H1 (cell line): ENCODE measurements at regions not wholly inside any gene's neighbourhood (a gene's known extent, or its start where the extent isn't known, plus 50 kb on each side); places are given as distances from the start of the nearest gene placed in this dataset.

Experiments
- CTCF ChIA-PET: fragments of 300-600 bp; sonication (Branson Sonifier 250); formaldehyde crosslinking; loops from one replicate; lab custom pipeline; 2021; ENCODE audit not compliant: partially characterized antibody; lab: Charles Lee
- POLR2A ChIA-PET: fragments of 300-600 bp; sonication (Branson Sonifier 250); formaldehyde crosslinking; loops from one replicate; lab custom pipeline; 2021; ENCODE audit warnings: inconsistent platforms; ENCODE audit not compliant: partially characterized antibody; lab: Charles Lee
- DNase-seq, 2 experiments: peaks; one replicate each; pipeline versions ENCODE4 v3.0.0 to v3.0.0-alpha.2; 2010 to 2022; ENCODE audit warnings: low spot score in 2 of 2, low read depth in 1 of 2, mixed read lengths in 1 of 2
- FAIRE-seq: peaks from 2 replicates; lab custom pipeline; 2011; peaks lifted over from hg19 to GRCh38; lab: Jason Lieb, UNC
- H2AFZ ChIP-seq: 2 replicates; pipeline ENCODE4 v1.8.1; 2012; ENCODE audit warnings: low read length, inconsistent platforms
- H2AK5ac ChIP-seq: 2 replicates; pipeline ENCODE4 v1.6.1; 2013; ENCODE audit warnings: low read depth, low read length
- H2BK120ac ChIP-seq: replicated peaks from 2 replicates; pipeline ENCODE3; 2013; ENCODE audit warnings: low read depth, low read length, inconsistent platforms
- H2BK12ac ChIP-seq: 2 replicates; pipeline ENCODE4 v1.6.1; 2013; ENCODE audit warnings: low read depth, low read length
- H2BK15ac ChIP-seq: 2 replicates; pipeline ENCODE4 v1.6.1; 2013; ENCODE audit warnings: low read length
- H2BK20ac ChIP-seq: 2 replicates; pipeline ENCODE4 v1.6.1; 2013; ENCODE audit warnings: low read length
- H2BK5ac ChIP-seq: 2 replicates; pipeline ENCODE4 v1.6.1; 2013; ENCODE audit warnings: low read depth, low read length
- H3K14ac ChIP-seq: 2 replicates; pipeline ENCODE4 v1.6.1; 2013; ENCODE audit warnings: inconsistent platforms; ENCODE audit not compliant: insufficient read length
- H3K18ac ChIP-seq: 2 replicates; pipeline ENCODE4 v1.6.1; 2013; ENCODE audit warnings: low read length; ENCODE audit errors: extremely low read depth
- H3K23ac ChIP-seq: 2 replicates; pipeline ENCODE4 v1.6.1; 2013; ENCODE audit warnings: inconsistent platforms; ENCODE audit not compliant: insufficient read length
- H3K23me2 ChIP-seq: 2 replicates; pipeline ENCODE4 v1.6.1; 2013; ENCODE audit warnings: low read depth, low read length
- H3K27ac ChIP-seq: 2 replicates; pipeline ENCODE4 v1.6.1; 2011; ENCODE audit warnings: low read depth, low read length, inconsistent platforms
- H3K27me3 ChIP-seq, 4 experiments: replicated peaks in 1 of 4; 1 replicate in 1 of 4; 2 replicates in 3 of 4; pipeline versions ENCODE4 v1.6.1 to v1.8.1; 2011 to 2013; ENCODE audit warnings: low read length in 3 of 4, mild to moderate bottlenecking in 3 of 4, inconsistent platforms in 2 of 4, mixed read lengths in 2 of 4, moderate library complexity in 1 of 4; ENCODE audit not compliant: control insufficient read depth in 3 of 4, insufficient read depth in 3 of 4; ENCODE audit errors: extremely low read depth in 1 of 4
- H3K36me3 ChIP-seq, 4 experiments: 2 replicates each; pipeline versions ENCODE4 v1.6.1 to v1.8.1; 2011 to 2013; ENCODE audit warnings: mild to moderate bottlenecking in 4 of 4, low read length in 3 of 4, moderate library complexity in 2 of 4, control low read depth in 1 of 4, inconsistent platforms in 1 of 4; ENCODE audit not compliant: insufficient read depth in 4 of 4, control insufficient read depth in 2 of 4
- H3K4ac ChIP-seq: replicated peaks from 2 replicates; pipeline ENCODE3; 2013; ENCODE audit warnings: low read length, low read depth, mixed read lengths, inconsistent platforms; ENCODE audit not compliant: insufficient read length
- H3K4me1 ChIP-seq, 4 experiments: replicated peaks in 1 of 4; 1 replicate in 1 of 4; 2 replicates in 3 of 4; pipeline versions ENCODE4 v1.6.1 to v1.8.1; 2011 to 2013; ENCODE audit warnings: low read length in 3 of 4, inconsistent platforms in 2 of 4, mixed read lengths in 1 of 4; ENCODE audit not compliant: insufficient read depth in 4 of 4, control insufficient read depth in 3 of 4
- H3K4me2 ChIP-seq, 2 experiments: 2 replicates each; pipeline versions ENCODE4 v1.6.1 to v1.8.1; 2011 to 2013; ENCODE audit warnings: low read depth in 2 of 2, low read length in 2 of 2, control low read depth in 1 of 2, inconsistent platforms in 1 of 2, mild to moderate bottlenecking in 1 of 2; ENCODE audit not compliant: insufficient read depth in 1 of 2
- H3K4me3 ChIP-seq, 4 experiments: fragments of 200-600, 300-600 bp in 1 of 4; sonication (generic), shearing (Covaris generic), sonication (Bioruptor Twin) in 1 of 4; 2 replicates each; pipeline versions ENCODE4 v1.5.1 to v1.8.1; 2011 to 2016; ENCODE audit warnings: low read length in 4 of 4, low read depth in 3 of 4, control low read depth in 2 of 4, inconsistent platforms in 2 of 4, mild to moderate bottlenecking in 2 of 4, mixed read lengths in 1 of 4, moderate library complexity in 1 of 4; ENCODE audit not compliant: insufficient read depth in 2 of 4; ENCODE audit errors: extremely low read depth in 1 of 4
- H3K56ac ChIP-seq: replicated peaks from 2 replicates; pipeline ENCODE3; 2013; ENCODE audit warnings: low read depth, mild to moderate bottlenecking, mixed read lengths, low read length, inconsistent platforms; ENCODE audit not compliant: insufficient read length
- H3K79me1 ChIP-seq: 2 replicates; pipeline ENCODE4 v1.6.1; 2013; ENCODE audit warnings: low read depth, low read length, control low read depth
- H3K79me2 ChIP-seq, 2 experiments: 2 replicates each; pipeline versions ENCODE4 v1.6.1 to v1.8.1; 2012 to 2013; ENCODE audit warnings: low read length in 2 of 2, mild to moderate bottlenecking in 2 of 2, inconsistent platforms in 1 of 2; ENCODE audit not compliant: insufficient read depth in 2 of 2, control insufficient read depth in 1 of 2
- H3K9ac ChIP-seq, 4 experiments: replicated peaks in 1 of 4; 1 replicate in 1 of 4; 2 replicates in 3 of 4; pipeline versions ENCODE4 v1.6.1 to v1.8.1; 2011 to 2013; ENCODE audit warnings: low read depth in 3 of 4, low read length in 3 of 4, control low read depth in 2 of 4, mild to moderate bottlenecking in 2 of 4, moderate library complexity in 2 of 4, inconsistent platforms in 1 of 4; ENCODE audit errors: extremely low read depth in 1 of 4
- H3K9me3 ChIP-seq, 2 experiments: 2 replicates each; pipeline versions ENCODE4 v1.6.1 to v1.8.1; 2012 to 2013; ENCODE audit warnings: mild to moderate bottlenecking in 2 of 2, moderate library complexity in 2 of 2, control low read depth in 1 of 2, inconsistent platforms in 1 of 2, low read depth in 1 of 2, low read length in 1 of 2, mixed read lengths in 1 of 2; ENCODE audit not compliant: insufficient read depth in 2 of 2
- H4K20me1 ChIP-seq, 2 experiments: replicated peaks in 1 of 2; 2 replicates each; pipeline versions ENCODE3 to v1.8.1; 2011 to 2013; ENCODE audit warnings: inconsistent platforms in 2 of 2, low read length in 2 of 2, mild to moderate bottlenecking in 1 of 2; ENCODE audit not compliant: insufficient read depth in 2 of 2, control insufficient read depth in 1 of 2
- H4K5ac ChIP-seq: 2 replicates; pipeline ENCODE4 v1.6.1; 2013; ENCODE audit warnings: low read length, low read depth, mixed read lengths, inconsistent platforms; ENCODE audit not compliant: insufficient read length
- H4K8ac ChIP-seq: 2 replicates; pipeline ENCODE4 v1.8.0; 2013; ENCODE audit warnings: mild to moderate bottlenecking, moderate library complexity, low read length, inconsistent platforms; ENCODE audit not compliant: insufficient read depth; ENCODE audit errors: extremely low read depth
- H4K91ac ChIP-seq: replicated peaks from 2 replicates; pipeline ENCODE3; 2013; ENCODE audit warnings: low read length, mixed read lengths, inconsistent platforms; ENCODE audit not compliant: insufficient read length
- ASH2L ChIP-seq: fragments of 200-600, 300-600 bp; sonication (generic); IDR thresholded peaks from one replicate; pipeline ENCODE4 v1.7.1; 2017; ENCODE audit warnings: low read length
- CEBPB ChIP-seq: IDR thresholded peaks from 2 replicates; pipeline ENCODE4 v1.6.1; 2012; ENCODE audit warnings: low read depth, low read length
- CHD2 ChIP-seq: IDR thresholded peaks from 2 replicates; pipeline ENCODE4 v1.6.1; 2012; ENCODE audit warnings: low read length, improper control_type of control experiment
- JUN ChIP-seq: IDR thresholded peaks from 2 replicates; pipeline ENCODE4 v1.6.1; 2011; ENCODE audit warnings: low read depth, mild to moderate bottlenecking, improper control_type of control experiment, low read length
- KDM1A ChIP-seq: fragments of 200-600, 300-600 bp; sonication (generic); IDR thresholded peaks from 2 replicates; pipeline ENCODE4 v1.7.1; 2016; ENCODE audit warnings: mild to moderate bottlenecking, low read length, borderline replicate concordance
- KDM5A ChIP-seq: fragments of 200-600 bp; IDR thresholded peaks from 2 replicates; pipeline ENCODE4 v1.7.1; 2012; ENCODE audit warnings: mild to moderate bottlenecking, low read length, inconsistent platforms, mixed read lengths
- MAFK ChIP-seq: IDR thresholded peaks from 2 replicates; pipeline ENCODE4 v1.6.1; 2012; ENCODE audit warnings: low read depth, mild to moderate bottlenecking, improper control_type of control experiment, low read length
- NANOG ChIP-seq: IDR thresholded peaks from 2 replicates; pipeline ENCODE4 v1.6.1; 2011; ENCODE audit warnings: low read length, low read depth, mild to moderate bottlenecking, inconsistent platforms; ENCODE audit not compliant: insufficient read depth, poor library complexity, severe bottlenecking
- PHF8 ChIP-seq: fragments of 200-600 bp; sonication (generic); conservative IDR thresholded peaks from 2 replicates; pipeline ENCODE4 v1.7.1; 2012; ENCODE audit warnings: low read depth, mild to moderate bottlenecking, inconsistent platforms, low read length, moderate library complexity
- RAD21 ChIP-seq, 2 experiments: IDR thresholded peaks in 1 of 2; conservative IDR thresholded peaks in 1 of 2; 2 replicates each; pipeline ENCODE4 v1.6.1; 2011; ENCODE audit warnings: low read depth in 2 of 2, low read length in 2 of 2, improper control_type of control experiment in 1 of 2, inconsistent platforms in 1 of 2, mild to moderate bottlenecking in 1 of 2, moderate library complexity in 1 of 2
- SP4 ChIP-seq: IDR thresholded peaks from 2 replicates; pipeline ENCODE4 v1.6.1; 2012; ENCODE audit warnings: low read length, inconsistent platforms
- SRF ChIP-seq: IDR thresholded peaks from 2 replicates; pipeline ENCODE4 v1.6.1; 2011; ENCODE audit warnings: mild to moderate bottlenecking, low read depth, low read length, moderate library complexity
- SUZ12 ChIP-seq: fragments of 200-600 bp; sonication (generic); IDR thresholded peaks from 2 replicates; pipeline ENCODE4 v1.6.1; 2012; ENCODE audit warnings: mild to moderate bottlenecking, inconsistent platforms, low read length, moderate library complexity, mixed read lengths
- YY1 ChIP-seq: IDR thresholded peaks from 2 replicates; pipeline ENCODE4 v1.6.1; 2011; ENCODE audit warnings: low read depth, mild to moderate bottlenecking, low read length
- WGBS, 2 experiments: shearing (Covaris generic) in 1 of 2; methylation state at CpG; one replicate each; pipeline versions ENCODE4 v1.1.6 to v1.1.7; 2013 to 2015; ENCODE audit warnings: low lambda C conversion rate in 2 of 2, mixed read lengths in 2 of 2, inconsistent platforms in 1 of 2, low coverage in 1 of 2, missing lambda C conversion rate in 1 of 2; ENCODE audit not compliant: insufficient replicate concordance in 2 of 2, insufficient coverage in 1 of 2, insufficient read length in 1 of 2; ENCODE audit errors: extremely low coverage in 1 of 2, missing lambda C conversion rate in 1 of 2; 5-methylcytosine and 5-hydroxymethylcytosine counted together
- TF ChIP-seq, protein P1 (sequence below): IDR thresholded peaks from 2 replicates; pipeline ENCODE4 v1.6.1; 2012; ENCODE audit warnings: inconsistent platforms

- no peaks in the 10 kb centered on the region for H3K4me1 ChIP-seq
- H4K20me1 ChIP-seq: no peaks in the 10 kb centered on the region
- H3K56ac ChIP-seq: no peak overlapping the region
- H3K23ac ChIP-seq: no peak overlapping the region
- H3K36me3 ChIP-seq: no peaks in the 10 kb centered on the region
- H3K27me3 ChIP-seq: no peaks in the 10 kb centered on the region
- no peak overlapping the region for H4K8ac ChIP-seq
- CTCF ChIA-PET: no interaction called here
- TF ChIP-seq PHF8 (no peak), KDM5A (no peak), RAD21 (IDR thresholded peaks at IDR 0.05 in 1 of 2, conservative IDR thresholded peaks at IDR 0.05 in 1 of 2; ENCODE audit: low read depth in 2 of 2, low read length in 2 of 2) (no peak), SUZ12 (no peak), ASH2L (no peak), YY1 (no peak), JUN (no peak), CEBPB (no peak), SRF (no peak), KDM1A (no peak), SP4 (no peak), NANOG (no peak), MAFK (no peak), CHD2 (no peak)
- TF ChIP-seq, protein P1, sequence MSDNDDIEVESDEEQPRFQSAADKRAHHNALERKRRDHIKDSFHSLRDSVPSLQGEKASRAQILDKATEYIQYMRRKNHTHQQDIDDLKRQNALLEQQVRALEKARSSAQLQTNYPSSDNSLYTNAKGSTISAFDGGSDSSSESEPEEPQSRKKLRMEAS: no peak
- no peak overlapping the region for H3K18ac ChIP-seq
- no peak overlapping the region for H3K14ac ChIP-seq
- H3K4me2 ChIP-seq: no peak overlapping the region
- 100% methylated on average over 2 of the region's 2 CpGs; no CpG with 5 or more reads in 1 of the 2 experiments for WGBS, 2 experiments
- H2AK5ac ChIP-seq: no peak overlapping the region
- DNase-seq (no peak), FAIRE-seq (no peak)
- H3K79me1 ChIP-seq: no peaks in the 10 kb centered on the region
- H4K91ac ChIP-seq: no peak overlapping the region
- no peak overlapping the region for H2BK120ac ChIP-seq
- H3K9me3 ChIP-seq: no peaks in the 10 kb centered on the region
- no peak overlapping the region for H3K9ac ChIP-seq
- H2BK20ac ChIP-seq: no peak overlapping the region
- no peak overlapping the region for H2BK12ac ChIP-seq
- no peak overlapping the region for H4K5ac ChIP-seq
- H2BK5ac ChIP-seq: no peak overlapping the region
- no peak overlapping the region for H2BK15ac ChIP-seq
- H2AFZ ChIP-seq: no peak overlapping the region
- POLR2A ChIA-PET: no interaction called here
- no peak overlapping the region for H3K4me3 ChIP-seq
- H3K79me2 ChIP-seq: no peaks in the 10 kb centered on the region
- H3K27ac ChIP-seq: no peak overlapping the region
- no peak overlapping the region for H3K4ac ChIP-seq
- no peaks in the 10 kb centered on the region for H3K23me2 ChIP-seq
Observed at GRCh38 chr2:226140594-226140993, 659.0 kb downstream of the IRS1 start.
